ENCODE measurements at regions not wholly inside any gene's neighbourhood (a gene's known extent, or its start where the extent isn't known, plus 50 kb on each side); places are given as distances from the start of the nearest gene placed in this dataset.

GRCh38 chr6:14379568-14379967 is 262.0 kb downstream of the CD83 start:
- no peaks in the 10 kb centered on the region for H3K27me3 ChIP-seq (ENCODE audit: control insufficient read depth, insufficient read depth, low read length)
- no peak overlapping the region for H3K4me3 ChIP-seq (ENCODE audit: low read depth, low read length)
- H3K36me3 ChIP-seq (ENCODE audit: control insufficient read depth, insufficient read depth, low read length) = no peaks in the 10 kb centered on the region
- no peak for TF ChIP-seq CTCF (IDR thresholded peaks at IDR 0.05; ENCODE audit: insufficient read depth, low read length, poor library complexity, severe bottlenecking)
- DNase-seq (ENCODE audit: low read depth) = no peak

DNA sequence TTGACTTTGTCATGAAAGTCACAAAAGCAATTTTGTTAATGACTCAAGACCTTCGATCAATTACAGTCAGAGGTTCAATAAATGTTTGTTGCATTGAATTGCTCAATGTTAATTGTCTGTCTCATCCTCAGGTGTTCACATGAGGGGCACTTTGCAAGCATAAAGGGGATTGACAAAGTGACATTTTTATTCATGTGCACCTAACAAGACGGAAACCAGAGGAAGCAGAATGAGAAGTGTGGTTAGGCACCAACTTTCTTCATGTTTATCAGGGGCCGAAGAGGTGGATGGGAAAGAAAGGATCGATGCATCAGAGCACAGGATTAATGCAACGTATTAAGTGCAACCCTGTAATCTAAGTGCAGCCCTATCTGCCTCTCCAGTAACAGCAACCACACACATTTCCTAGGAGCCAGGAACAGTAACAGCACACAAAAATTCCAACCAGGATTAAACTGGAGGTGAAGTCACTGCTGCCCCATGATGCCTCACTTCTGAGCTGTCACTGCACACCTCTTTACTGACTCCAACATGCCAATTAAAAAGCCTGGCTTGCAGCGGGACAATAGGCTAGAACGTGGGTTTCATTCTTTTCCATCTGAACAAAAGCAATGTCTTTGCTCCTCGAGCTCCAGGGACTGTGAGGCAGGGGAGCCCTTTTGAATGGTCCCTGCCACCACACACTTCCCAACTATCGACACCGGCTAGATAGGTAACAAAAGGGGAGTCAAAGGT is 262.7 kb downstream of the CD83 start:
- DNase-seq (ENCODE audit: low read depth) = no peak
- H3K27me3 ChIP-seq (ENCODE audit: control insufficient read depth, insufficient read depth, low read length) = no peaks in the 10 kb centered on the region
- TF ChIP-seq CTCF (IDR thresholded peaks at IDR 0.05; ENCODE audit: insufficient read depth, low read length, poor library complexity, severe bottlenecking) = no peak
- H3K36me3 ChIP-seq (ENCODE audit: control insufficient read depth, insufficient read depth, low read length) = no peaks in the 10 kb centered on the region
- H3K4me3 ChIP-seq (ENCODE audit: low read depth, low read length) = no peak overlapping the region

DNA sequence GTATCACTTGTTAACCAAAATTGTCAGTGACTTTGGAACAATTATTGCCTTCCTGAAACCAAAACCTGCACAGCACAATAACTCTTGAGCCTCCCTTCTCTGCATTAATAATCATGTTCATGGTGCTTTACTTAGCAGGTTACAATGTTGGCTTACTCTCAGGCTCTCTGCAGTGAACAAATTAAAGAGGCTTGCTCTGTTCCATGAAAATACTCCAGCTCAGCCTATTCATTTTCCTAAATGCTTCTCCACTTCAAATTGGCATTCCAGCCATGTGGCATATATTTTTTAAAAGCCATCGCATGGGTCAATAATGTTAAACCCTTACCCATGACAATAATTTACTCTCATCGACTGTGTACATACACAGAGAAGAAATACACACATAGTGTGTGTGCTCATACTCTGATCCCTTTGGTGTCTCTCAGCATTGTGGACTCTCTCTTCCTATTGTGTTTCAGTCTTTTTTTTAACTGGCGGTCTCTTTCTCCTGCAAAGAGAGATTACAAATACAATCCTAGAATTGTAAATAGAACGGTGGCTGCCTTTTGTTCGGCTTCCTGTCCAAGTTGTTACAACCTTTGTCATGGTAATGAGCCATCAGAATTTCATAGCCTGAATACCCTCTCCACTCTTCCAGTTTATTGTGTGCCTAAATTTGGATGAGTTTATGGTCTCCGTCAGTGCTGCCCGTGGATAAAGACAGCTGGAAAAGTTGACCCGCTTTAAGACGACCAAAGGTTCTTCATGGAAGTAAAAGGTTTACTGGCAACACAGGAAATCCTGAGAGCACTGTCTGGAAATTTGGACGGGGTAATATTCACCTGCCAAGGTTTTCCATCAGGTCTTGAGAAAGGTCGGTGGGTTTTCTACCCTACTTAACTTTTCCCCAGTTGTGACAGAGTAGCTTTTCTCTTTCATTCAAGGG is 263.6 kb downstream of the CD83 start:
- no peaks in the 10 kb centered on the region for H3K27me3 ChIP-seq (ENCODE audit: control insufficient read depth, insufficient read depth, low read length)
- no peak overlapping the region for H3K4me3 ChIP-seq (ENCODE audit: low read depth, low read length)
- H3K36me3 ChIP-seq (ENCODE audit: control insufficient read depth, insufficient read depth, low read length) = no peaks in the 10 kb centered on the region
- DNase-seq (ENCODE audit: low read depth) = no peak
- no peak for TF ChIP-seq CTCF (IDR thresholded peaks at IDR 0.05; ENCODE audit: insufficient read depth, low read length, poor library complexity, severe bottlenecking)

DNA sequence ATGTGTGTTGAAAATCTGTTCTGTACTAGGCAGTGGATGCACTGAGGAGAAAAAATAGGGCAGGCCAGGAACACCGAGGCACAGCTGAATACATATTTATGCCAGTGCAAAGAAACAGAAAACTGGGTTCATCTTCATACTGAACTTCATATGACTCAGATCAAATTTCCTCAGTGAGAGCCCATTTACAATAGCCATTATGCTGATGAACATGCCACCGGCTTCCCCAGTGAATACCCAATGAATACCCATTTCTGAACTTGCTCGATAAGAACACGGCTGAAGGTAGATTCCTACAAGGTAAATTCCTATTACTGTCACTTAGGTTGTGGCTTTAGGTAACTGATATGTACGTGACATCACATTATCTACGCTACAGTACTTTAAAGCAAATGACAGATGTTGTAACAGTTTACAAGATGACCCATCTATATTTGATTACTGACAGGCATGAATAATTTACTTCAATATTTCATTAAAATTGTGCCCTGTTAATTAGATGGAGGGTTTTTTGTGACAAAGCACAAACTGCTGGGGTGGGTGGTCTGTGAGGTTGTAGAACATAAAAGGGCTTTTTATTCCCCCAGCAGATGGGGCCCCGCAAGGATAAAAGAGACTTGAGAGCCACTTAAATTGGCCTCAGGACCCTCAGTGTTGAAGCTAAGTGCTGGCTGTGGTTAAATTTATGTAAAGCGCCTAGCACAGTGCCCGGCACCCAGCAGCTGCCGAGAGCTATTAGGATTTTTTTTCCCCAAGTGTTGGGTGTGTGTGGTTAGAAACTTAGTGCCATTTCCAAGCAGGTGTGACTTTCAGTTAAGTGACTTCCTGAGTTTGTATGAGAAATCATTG is 264.5 kb downstream of the CD83 start:
- no peak for DNase-seq (ENCODE audit: low read depth)
- Histone ChIP-seq H3K4me3 (ENCODE audit: low read depth, low read length) (no peak overlapping the region), H3K27me3 (ENCODE audit: control insufficient read depth, insufficient read depth, low read length) (no peaks in the 10 kb centered on the region), H3K36me3 (ENCODE audit: control insufficient read depth, insufficient read depth, low read length) (no peaks in the 10 kb centered on the region)
- no peak for TF ChIP-seq CTCF (IDR thresholded peaks at IDR 0.05; ENCODE audit: insufficient read depth, low read length, poor library complexity, severe bottlenecking)

GRCh38 chr6:14382678-14383236 is 265.2 kb downstream of the CD83 start:
- no peak for TF ChIP-seq CTCF (IDR thresholded peaks at IDR 0.05; ENCODE audit: insufficient read depth, low read length, poor library complexity, severe bottlenecking)
- no peak for DNase-seq (ENCODE audit: low read depth)
- no peaks in the 10 kb centered on the region for H3K36me3 ChIP-seq (ENCODE audit: control insufficient read depth, insufficient read depth, low read length)

More at GRCh38 chr6:14382678-14383236, 265.2 kb downstream of the CD83 start:
- Histone ChIP-seq H3K27me3 (ENCODE audit: control insufficient read depth, insufficient read depth, low read length) (no peaks in the 10 kb centered on the region), H3K4me3 (ENCODE audit: low read depth, low read length) (no peak overlapping the region)
